GM18498 (cell line): ENCODE measurements at regions not wholly inside any gene's neighbourhood (a gene's known extent, or its start where the extent isn't known, plus 50 kb on each side); places are given as distances from the start of the nearest gene placed in this dataset.
A peak's percentile ranks its signal among the peaks of the same experiment; 100 is the strongest.
"Not testable (repeated sequence)": the region's sequence is repeated elsewhere in the genome, so short reads cannot be mapped to it uniquely, and the experiment has no call there.

Source experiments
- ATAC-seq: cut with Tn5 transposase; IDR thresholded peaks from one replicate; pipeline ENCODE4 v1.9.1; 2021; ENCODE audit warnings: mild to moderate bottlenecking, moderate library complexity; ENCODE audit not compliant: unreplicated experiment

DNA sequence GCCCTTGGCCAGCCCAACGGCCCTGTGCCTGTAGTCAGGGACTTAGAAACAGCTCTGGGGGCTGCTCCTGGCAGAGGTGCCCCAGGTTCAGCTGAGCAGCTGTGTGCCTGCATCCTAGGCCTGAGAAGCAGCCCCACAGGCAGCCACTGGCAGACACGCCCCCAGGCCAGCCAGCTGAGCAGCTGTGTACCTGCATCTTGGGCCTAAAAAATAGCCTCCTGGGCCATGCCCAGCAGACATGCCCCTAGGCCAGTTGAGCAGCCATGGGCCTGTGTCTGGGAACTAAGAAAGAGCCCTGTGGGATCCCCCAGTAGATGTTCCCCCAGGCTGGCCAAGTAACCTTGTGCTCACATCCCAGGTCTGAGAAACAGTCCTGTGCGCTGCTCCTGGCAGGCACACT lies 64.0 kb downstream of the TBR1 start:
- no peak for ATAC-seq

DNA sequence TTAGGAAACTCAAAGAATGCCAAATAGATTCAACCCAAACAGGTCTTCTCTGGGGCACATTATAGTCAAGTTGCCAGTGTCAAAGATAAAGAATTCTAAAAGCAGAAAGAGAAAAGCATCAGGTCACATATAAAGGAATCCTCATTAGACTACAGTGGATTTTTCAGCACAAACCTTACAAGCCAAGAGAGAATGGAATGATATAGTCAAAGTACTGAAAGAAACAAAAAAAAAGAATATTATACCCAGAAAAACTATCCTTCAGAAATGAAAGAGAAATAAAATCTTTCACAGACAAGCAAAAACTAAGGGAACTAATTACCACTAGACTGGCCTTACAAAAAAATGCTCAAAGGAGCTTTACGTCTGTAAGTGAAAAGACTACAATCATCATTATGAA lies 65.5 kb downstream of the TBR1 start:
- ATAC-seq, result no peak

DNA sequence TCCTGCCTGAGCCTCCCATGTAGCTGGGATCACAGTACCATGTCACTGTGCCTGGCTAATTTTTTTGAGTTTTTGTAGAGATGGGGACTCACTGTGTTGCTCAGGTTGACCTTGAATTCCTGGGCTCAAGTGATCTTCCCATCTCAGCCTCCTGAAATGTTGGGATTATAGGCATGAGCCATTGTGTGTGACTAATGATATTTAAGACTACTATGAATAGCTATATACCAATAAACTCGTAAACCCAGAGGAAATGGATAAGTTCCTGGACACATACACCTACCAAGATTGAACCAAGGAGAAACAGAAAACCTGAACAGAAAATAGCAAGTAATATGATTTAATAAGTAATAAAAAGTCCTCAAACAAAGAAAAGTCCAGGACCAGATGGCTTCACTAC lies 68.0 kb downstream of the TBR1 start:
- ATAC-seq, result no peak

DNA sequence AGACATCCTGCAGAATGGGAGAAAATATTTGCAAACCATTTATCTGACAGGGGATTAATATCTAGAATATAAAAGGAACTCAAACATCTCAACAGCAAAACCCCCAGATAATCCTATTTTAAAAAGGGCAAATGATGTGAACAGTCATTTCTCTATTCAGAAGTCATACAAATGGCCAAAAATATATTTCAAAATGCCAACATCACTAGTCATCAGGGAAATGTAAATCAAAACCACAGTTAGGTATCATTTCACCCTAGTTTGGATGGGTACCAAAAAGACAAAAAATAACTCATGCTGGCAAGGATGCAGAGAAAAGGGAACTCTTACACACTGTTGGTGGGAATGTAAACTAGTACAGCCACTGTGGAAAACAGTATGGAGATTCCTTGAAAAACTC lies 70.0 kb downstream of the TBR1 start:
- ATAC-seq, result no peak

DNA sequence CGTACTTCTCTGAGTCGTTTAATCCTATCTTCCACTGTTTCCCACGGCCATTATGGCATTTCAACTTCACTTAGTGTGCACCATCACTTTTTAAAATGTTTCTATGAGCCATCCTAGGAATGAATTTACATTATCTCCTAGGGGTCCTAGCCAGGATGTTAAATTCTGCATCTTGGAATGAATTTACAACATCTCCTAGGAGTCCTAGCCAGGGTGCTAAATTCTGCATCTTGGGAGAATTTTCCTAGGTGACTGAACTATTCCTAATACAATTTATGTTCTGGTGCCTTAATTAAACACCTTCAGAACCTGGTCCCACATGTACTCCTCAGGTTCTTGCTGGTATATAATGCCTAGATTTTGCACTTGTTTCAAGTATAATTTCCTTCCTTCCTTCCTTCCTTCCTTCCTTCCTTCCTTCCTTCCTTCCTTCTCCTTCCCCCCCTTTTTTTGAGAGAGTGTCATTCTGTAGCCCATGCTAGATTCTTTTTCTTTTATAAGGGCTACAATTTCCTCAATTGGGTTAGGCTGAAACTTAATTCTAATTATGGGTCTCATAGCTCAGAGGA lies 72.1 kb downstream of the TBR1 start:
- ATAC-seq, result no peak

DNA sequence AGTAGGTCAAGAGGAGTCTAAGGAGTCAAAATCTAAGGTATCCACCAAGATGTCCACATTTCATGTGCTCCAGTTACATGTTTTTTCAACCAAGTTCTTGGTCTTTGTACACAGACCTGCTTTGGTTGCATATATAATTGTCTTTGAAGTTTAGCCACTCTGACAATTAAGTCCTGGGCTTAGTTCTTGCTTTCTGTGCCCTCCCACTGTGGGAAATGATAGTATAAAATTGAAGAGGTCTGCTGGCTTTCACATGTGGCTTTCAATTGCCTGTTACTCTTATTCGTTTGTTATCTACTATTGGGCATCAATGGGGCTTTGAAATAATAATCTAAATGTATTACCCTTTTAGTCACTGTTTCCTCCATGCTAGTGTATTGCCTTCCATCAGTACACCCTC lies 72.8 kb downstream of the TBR1 start:
- ATAC-seq, result no peak

DNA sequence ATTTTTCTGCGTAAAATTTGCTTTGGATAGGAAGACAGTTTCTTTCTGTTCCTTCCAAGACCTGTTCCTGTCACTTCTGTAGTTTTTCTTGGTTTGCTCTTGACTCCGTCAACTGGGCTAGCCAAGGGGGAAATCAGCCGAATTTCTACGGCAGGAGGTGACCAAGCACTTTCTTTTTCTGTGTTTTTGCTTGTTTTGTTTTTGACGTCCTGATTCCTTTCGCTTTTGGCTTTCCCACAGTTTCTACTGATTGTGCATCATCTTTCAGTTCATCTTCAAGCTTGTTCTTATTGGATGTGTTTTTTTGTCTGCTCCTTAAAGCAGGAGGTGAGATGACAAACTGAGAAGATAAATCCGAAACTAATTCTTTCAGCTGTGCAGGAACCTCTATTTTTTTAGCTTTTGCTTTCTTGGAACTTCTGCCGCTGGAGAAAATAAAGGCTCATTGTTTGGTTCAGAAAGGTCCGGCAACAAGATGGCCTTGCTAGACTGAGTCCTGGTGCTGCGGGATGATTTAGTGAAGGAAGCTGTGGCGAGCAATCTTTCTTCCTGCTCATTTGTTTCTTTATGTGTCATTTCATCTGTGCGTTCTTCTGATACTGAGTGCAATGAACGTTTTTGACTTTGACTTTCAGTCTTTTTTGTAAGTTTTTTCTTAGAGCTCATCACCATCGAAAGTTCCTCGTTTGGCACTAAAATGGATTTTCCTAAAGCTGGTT lies 85.0 kb downstream of the TBR1 start:
- peak; percentile 58 for ATAC-seq

DNA sequence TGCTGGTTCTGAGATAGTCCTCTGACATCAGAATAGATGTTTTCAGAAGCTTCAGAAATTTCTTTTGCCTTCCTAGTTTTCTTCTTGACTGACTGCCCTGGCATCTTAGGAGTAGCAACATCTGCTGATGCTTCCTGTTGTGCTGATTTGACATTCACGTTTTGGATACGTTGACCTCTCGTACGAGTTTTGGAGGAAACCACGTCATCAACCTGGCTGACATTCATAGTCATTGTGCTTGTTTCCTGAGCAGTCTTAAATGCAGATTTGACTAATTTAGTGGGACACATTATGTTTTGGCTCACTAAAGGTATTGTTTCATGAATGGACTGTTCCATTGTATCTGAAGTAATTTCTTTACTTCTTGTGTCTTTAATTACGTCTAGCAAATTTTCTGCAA lies 86.2 kb downstream of the TBR1 start:
- not testable (repeated sequence) for ATAC-seq

DNA sequence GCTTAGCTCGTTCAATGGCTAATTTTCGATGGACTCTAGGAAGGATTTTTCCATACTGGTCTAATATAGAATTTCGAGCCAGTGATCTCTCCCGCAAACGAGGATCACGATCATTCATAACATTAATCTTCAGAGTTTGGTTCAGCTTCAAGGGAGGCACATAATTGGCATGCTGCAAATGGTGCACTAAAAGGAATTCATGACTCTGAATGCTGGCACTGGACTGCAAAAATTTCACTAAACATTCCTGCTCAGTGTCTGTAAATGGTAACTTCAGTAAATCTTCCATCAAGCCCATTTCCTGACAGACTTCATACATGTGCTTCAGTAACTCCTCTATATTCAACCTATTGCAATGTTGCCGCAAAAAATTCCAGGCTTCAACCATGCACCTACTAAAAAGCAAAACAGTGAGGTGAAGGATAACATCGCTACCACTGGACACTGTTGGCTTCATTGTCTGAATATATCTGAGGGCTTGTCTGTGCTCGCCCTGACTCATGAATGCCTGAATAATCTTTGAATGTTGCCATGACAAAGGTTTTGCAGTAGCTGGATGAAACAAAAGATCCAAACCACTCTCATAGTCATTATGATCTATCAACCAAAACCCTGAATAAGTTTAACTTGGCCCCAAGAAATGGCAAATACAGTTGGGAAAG lies 88.7 kb downstream of the TBR1 start:
- not testable (repeated sequence) for ATAC-seq

DNA sequence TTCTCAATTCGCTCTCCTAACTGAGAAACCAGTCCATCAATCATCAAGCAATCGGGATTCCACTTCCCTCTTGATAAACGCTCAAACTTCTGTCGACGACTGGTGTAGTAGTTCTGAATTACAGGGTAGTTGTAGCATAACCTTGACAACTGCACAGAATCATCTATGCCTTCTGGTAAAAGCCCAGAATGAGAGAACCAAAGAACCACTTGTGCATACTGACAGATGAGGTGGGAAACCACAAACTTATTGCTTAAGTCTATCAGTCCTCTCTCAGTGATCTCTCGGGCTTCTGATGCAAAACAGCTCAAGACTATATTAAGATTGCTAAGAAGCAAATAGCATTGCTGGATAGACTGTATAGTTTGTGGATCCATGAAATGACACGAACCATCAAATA lies 89.4 kb downstream of the TBR1 start:
- not testable (repeated sequence) for ATAC-seq

DNA sequence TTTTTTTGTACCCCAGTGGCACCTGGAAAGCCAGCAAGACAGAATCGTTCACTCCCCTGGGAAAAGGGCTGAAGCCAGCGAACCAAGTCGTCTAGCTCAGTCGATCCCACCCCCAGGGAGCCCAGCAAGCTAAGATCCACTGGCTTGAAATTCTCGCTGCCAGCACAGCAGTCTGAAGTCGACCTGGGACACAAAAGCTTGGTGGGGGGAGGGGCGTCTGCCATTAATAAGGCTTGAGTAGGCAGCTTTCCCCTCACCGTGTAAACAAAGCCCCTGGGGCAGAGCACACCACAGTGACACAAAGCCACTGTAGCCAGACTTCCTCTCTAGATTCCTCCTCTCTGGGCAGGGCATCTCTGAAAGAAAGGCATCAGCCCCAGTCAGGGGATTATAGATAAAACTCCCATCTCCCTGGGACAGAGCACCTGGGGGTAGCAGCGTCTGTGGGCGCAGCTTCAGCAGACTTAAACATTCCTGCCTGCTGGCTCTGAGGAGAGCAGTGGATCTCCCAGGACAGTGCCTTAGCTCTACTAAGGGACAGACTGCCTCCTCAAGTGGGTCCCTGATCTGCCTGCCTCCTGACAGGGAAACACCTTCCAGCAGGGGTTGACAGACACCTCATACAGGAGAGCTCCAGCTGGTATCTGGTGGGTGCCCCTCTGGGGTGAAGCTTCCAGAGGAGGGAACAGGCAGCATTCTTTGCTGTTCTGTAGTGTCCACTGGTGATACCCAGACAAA lies 97.4 kb downstream of the TBR1 start:
- ATAC-seq, result not testable (repeated sequence)

DNA sequence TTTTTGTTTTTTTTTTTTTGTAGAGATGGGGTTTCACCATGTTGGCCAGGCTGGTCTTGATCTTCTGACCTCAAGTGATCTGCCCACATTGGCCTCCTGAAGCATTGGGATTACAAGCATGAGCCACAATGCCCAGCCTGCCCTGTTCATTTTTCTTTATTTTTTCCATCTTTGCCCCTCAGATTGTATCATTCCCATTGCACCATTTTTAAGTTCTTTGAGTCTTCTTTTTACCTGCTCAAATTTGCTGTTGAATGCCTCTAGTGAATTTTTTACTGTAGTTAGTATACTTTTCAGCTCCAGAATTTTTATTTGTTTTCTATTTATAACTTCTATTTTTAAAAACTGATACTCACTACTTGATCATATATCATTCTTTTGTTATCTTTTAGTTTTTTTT lies 101.4 kb upstream of the SLC4A10 start:
- ATAC-seq, result no peak

DNA sequence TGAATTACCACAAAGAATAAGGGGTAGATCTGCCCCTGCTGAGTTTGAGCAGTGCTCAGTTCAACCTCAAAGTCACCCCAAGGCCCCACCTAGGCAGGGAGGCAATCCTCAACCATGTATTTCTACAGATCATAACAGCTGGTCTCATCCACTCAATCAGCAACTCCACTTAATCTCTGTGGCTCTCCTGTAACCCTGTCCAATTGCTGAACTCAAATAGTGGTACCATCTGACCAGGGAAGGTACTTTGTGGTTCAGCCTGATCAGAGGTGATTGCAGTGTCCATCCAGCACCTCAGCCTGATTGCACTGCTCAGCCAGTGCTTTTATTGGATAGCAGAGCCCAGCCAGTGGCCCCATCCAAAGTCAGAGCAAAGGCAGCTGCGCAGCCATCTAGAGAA lies 91.0 kb upstream of the SLC4A10 start:
- no peak for ATAC-seq

DNA sequence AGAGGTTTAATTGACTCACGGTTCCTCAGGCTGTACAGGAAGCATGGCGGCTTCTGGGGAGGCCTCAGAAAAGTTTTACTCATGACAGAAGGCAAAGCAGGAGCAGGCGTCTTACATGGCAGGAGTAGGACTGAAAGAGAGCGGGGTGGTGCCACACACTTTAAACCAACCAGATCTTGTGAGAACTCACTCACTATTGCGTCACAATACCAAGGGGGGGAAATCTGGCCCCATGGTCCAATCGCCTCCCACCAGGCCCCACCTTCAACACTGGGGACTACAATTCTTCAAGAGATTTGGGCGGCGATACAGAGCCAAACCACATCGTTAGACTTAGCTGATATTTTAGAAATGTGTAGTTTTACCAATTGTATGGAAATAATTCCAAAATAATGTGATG lies 77.6 kb upstream of the SLC4A10 start:
- ATAC-seq, result no peak

DNA sequence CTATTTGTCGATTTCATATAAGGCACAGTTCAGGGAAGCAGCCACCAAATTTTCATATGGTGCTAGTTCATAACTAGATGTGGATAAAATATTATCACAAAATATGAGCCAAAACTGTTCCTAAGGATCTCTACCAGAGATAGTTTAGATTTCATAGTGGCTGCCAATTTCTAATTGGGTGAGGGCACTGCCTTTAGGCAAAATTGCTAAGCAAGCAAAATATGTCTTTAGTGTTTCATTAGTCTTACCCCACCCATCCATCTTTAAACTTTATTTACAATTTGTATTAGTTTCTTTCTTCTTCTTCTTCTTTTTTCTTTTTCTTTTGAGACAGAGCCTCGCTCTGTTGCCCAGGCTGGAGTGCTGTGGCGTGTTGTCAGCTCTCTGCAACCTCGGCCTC lies 77.1 kb upstream of the SLC4A10 start:
- no peak for ATAC-seq

DNA sequence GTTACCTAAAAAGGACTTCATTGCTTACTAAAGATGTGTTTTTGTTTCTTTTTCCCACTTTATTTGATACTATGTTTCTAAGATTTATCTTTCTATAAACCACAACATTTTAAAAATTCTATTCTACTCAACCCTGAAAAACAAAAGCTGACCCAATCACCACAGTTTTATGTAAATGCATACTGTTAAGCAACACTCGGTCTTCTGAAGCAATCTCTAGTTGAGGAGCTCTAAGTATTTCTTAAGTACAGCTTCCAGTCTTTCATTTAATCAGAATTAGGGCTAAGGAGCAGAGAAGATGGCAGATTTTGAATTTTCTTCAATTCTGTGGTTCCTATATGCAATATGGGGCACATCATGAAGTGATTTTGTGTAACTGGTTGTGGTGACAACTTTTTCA lies 72.2 kb upstream of the SLC4A10 start:
- ATAC-seq, result no peak

DNA sequence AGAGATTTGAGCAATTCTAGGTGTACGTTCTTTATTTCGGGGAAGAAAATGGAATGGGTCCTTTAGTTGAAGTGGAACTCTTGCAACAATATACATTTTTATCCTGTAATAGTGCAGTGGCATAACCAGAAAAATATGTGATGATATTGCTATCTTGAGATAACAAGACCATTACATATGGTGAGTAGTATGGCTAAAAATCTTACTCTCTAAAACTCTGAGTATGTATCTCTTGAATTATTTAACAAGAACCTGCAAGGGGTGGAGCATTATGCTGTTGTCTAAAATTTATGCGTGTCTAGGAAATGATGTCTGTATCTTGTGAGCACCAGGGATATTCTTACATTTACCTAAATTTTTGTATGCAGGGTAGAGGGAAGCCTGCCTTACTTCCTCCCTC lies 68.4 kb upstream of the SLC4A10 start:
- ATAC-seq, result no peak

DNA sequence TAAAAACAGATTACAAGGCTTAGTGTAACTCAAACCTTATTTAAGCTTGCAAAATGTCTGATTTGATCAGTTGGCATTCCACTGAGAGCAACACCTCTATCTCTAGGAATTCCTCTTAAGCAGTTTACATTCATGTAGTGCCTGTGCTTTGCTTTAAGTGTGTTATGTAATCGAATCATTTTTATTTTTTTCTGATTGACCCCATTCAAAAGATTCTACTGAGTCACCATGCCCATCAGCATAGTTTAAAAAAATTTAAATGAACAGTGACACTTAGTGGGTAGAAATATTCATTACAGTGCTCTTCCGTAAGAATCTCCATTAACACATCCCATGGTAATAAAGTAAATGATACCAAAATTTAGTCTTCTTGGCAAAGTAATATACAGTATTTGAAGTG lies 67.8 kb upstream of the SLC4A10 start:
- no peak for ATAC-seq

DNA sequence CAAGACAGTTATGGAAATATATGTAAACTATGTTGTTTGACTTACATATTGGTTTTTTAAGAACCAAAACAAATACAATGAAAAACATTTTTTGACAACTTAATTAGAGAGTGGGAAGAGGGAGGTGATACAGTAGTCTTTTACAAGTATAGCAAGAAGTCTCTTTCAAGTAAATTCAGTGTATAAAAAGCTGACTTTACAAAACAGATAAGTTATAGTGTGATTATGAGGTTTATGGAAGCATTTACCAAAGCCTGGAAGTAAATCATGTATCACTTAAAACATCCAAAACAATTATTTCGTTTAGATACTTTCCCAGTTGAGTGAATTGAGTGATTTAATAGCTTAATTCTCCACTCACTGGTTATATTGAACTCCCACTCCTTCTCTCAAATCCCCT lies 66.7 kb upstream of the SLC4A10 start:
- no peak for ATAC-seq

DNA sequence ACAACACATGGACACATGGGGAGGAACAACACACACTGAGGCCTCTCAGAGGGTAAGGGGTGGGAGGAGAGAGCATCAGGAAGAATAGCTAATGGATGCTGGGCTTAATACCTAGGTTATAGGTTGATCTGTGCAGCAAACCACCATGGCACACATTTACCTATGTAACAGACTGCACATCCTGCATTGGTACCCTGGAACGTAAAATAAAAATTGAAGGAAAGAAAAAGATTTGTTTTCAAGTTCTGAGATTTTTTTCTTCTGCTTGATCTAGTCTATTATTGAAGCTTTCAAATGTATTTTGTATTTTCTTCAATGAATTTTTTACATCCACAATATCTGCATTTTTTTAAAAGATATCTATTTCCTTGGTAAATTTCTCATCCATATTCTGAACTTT lies 59.3 kb upstream of the SLC4A10 start:
- no peak for ATAC-seq

DNA sequence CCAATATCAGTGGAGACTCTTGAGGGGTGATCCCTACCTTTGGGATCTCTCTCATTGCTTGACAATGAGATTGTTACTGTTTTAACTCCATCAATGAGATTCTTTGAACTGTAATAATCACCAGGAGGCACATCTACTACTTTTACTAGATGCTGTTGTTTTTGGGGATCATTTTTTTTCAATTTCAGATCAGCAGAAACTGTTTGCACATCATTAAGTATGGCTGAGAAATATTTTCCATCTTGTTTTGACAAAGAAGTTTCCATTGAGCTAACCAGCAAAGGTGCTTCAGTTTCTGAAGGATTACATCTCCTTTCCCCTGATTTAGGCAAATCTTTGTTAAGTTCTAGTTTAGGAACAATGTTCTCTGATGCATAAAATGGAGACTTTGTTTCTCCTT lies 54.8 kb upstream of the SLC4A10 start:
- no peak for ATAC-seq
